Erythroblast (primary cell): ENCODE measurements at regions not wholly inside any gene's neighbourhood (a gene's known extent, or its start where the extent isn't known, plus 50 kb on each side); places are given as distances from the start of the nearest gene placed in this dataset.

Experiments used
- GATA1 ChIP-seq: IDR thresholded peaks from 2 replicates; pipeline ENCODE4 v1.6.1; 2011; ENCODE audit warnings: low read depth, mild to moderate bottlenecking, control low read depth, low read length, moderate library complexity
- POLR2A ChIP-seq: IDR thresholded peaks from 2 replicates; pipeline ENCODE4 v1.6.1; 2011; ENCODE audit warnings: mild to moderate bottlenecking, low read length

- TF ChIP-seq POLR2A: no peak
- no peak for TF ChIP-seq GATA1
Observed at GRCh38 chr17:33509331-33509730, 216.2 kb upstream of the ASIC2 start.
